MM.1S (cell line): ENCODE measurements at regions not wholly inside any gene's neighbourhood (a gene's known extent, or its start where the extent isn't known, plus 50 kb on each side); places are given as distances from the start of the nearest gene placed in this dataset.

Experiments
- DNase-seq: peaks from one replicate; pipeline ENCODE4 v3.0.0-alpha.2; 2015
- H2AFZ ChIP-seq: fragments of 300-600 bp; sonication (generic); 2 replicates; pipeline ENCODE4 v1.6.0; 2016; ENCODE audit warnings: antibody characterized with exemption, low read length
- H3F3A ChIP-seq: fragments of 300-600 bp; sonication (generic); 2 replicates; pipeline ENCODE4 v1.6.1; 2016; ENCODE audit warnings: mild to moderate bottlenecking, antibody characterized with exemption, low read length, moderate library complexity, mixed read lengths; ENCODE audit not compliant: insufficient read depth
- H3K27ac ChIP-seq: fragments of 300-600 bp; sonication (generic); 2 replicates; pipeline ENCODE4 v1.5.1; 2016; ENCODE audit warnings: mild to moderate bottlenecking, low read length
- H3K27me3 ChIP-seq: fragments of 300-600 bp; sonication (generic); replicated peaks from 2 replicates; pipeline ENCODE4 v1.6.0; 2016; ENCODE audit warnings: low read length; ENCODE audit not compliant: insufficient read depth
- H3K36me3 ChIP-seq: fragments of 300-600 bp; sonication (generic); replicated peaks from 2 replicates; pipeline ENCODE4 v1.6.1; 2016; ENCODE audit warnings: mild to moderate bottlenecking, low read length, mixed read lengths; ENCODE audit not compliant: insufficient read depth
- H3K4me1 ChIP-seq: fragments of 300-600 bp; sonication (generic); 2 replicates; pipeline ENCODE4 v1.6.1; 2016; ENCODE audit warnings: low read length, mixed read lengths
- H3K4me2 ChIP-seq: fragments of 300-600 bp; sonication (generic); 2 replicates; pipeline ENCODE4 v1.6.0; 2016; ENCODE audit warnings: low read depth, low read length
- H3K4me3 ChIP-seq: fragments of 300-600 bp; sonication (generic); 2 replicates; pipeline ENCODE4 v1.5.1; 2016; ENCODE audit warnings: low read length, mixed read lengths
- H3K79me2 ChIP-seq: fragments of 300-600 bp; sonication (generic); 2 replicates; pipeline ENCODE4 v1.6.1; 2016; ENCODE audit warnings: mixed run types, low read length, mixed read lengths
- H3K9ac ChIP-seq: fragments of 300-600 bp; sonication (generic); 2 replicates; pipeline ENCODE4 v1.6.1; 2016; ENCODE audit warnings: low read length, mixed read lengths
- H3K9me2 ChIP-seq: fragments of 300-600 bp; sonication (generic); replicated peaks from 2 replicates; pipeline ENCODE4 v1.6.1; 2016; ENCODE audit warnings: mild to moderate bottlenecking, low read length, mixed read lengths; ENCODE audit not compliant: insufficient read depth
- H3K9me3 ChIP-seq: fragments of 300-600 bp; sonication (generic); replicated peaks from 2 replicates; pipeline ENCODE4 v1.6.1; 2016; ENCODE audit warnings: mild to moderate bottlenecking, low read length, mixed read lengths; ENCODE audit not compliant: insufficient read depth
- H4K20me1 ChIP-seq: fragments of 300-600 bp; sonication (generic); 2 replicates; pipeline ENCODE4 v1.6.1; 2016; ENCODE audit warnings: mild to moderate bottlenecking, low read length, moderate library complexity, mixed read lengths; ENCODE audit not compliant: insufficient read depth
- CTCF ChIP-seq: fragments of 300-600 bp; sonication (generic); IDR thresholded peaks from 2 replicates; pipeline ENCODE4 v1.5.1; 2016; ENCODE audit warnings: antibody characterized with exemption, low read length, mixed read lengths
- EZH2 ChIP-seq: fragments of 300-600 bp; sonication (generic); optimal IDR thresholded peaks from 2 replicates; pipeline ENCODE3; 2017; ENCODE audit warnings: low read depth, mild to moderate bottlenecking, antibody characterized with exemption, low read length, mixed read lengths
- EZH2phosphoT487 ChIP-seq: fragments of 300-600 bp; sonication (generic); IDR thresholded peaks from 2 replicates; pipeline ENCODE4 v1.6.1; 2018; ENCODE audit warnings: antibody characterized with exemption, low read length

DNA sequence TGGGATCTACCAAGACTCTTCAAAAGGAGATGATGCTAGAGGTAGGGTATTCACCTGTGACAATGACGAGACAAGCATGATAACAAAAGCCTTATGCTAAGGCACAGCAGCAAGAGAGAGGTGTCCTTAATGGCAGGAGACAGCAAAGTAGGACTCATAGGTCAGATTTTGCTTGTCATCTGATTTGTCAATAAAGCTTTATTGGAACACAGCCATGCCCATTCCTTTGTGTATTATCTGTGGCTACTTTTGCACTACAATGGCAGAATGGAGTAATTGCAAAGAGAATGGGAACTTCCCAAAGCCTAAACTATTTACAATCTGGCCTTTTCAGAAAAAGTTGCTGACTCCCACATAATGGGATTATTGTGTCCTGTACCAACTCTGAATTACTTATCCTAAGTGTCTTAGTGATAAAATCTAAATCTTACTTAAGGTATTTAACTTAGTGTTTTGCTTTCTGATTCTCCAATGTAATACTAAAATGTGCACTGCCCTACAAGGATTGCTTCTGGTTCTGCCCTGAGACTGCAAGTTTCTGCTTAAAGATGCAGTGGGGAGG, 221.6 kb downstream of the CDC5L start:
- no peak overlapping the region for H3K4me3 ChIP-seq
- TF ChIP-seq EZH2, result no peak
- no peak for TF ChIP-seq CTCF
- no peak for TF ChIP-seq EZH2phosphoT487
- H3K9ac ChIP-seq, result no peak overlapping the region
- no peaks in the 10 kb centered on the region for H3K9me3 ChIP-seq
- H3K4me1 ChIP-seq, result no peaks in the 10 kb centered on the region
- H4K20me1 ChIP-seq, result no peaks in the 10 kb centered on the region
- H3K79me2 ChIP-seq, result no peaks in the 10 kb centered on the region
- DNase-seq, result no peak
- H3K27ac ChIP-seq, result no peak overlapping the region
- H2AFZ ChIP-seq, result no peak overlapping the region
- H3K4me2 ChIP-seq, result no peak overlapping the region
- no peaks in the 10 kb centered on the region for H3K36me3 ChIP-seq
- H3F3A ChIP-seq, result no peaks in the 10 kb centered on the region
- no peaks in the 10 kb centered on the region for H3K9me2 ChIP-seq
- no peaks in the 10 kb centered on the region for H3K27me3 ChIP-seq

- H3K9me3 ChIP-seq, result no peaks in the 10 kb centered on the region
- no peak overlapping the region for H3K4me3 ChIP-seq
- H2AFZ ChIP-seq, result no peak overlapping the region
- H3K79me2 ChIP-seq, result no peaks in the 10 kb centered on the region
- no peak overlapping the region for H3K4me2 ChIP-seq
- H3K36me3 ChIP-seq, result no peaks in the 10 kb centered on the region
- H3K27me3 ChIP-seq, result no peaks in the 10 kb centered on the region
- H3K27ac ChIP-seq, result no peak overlapping the region
- H3K9me2 ChIP-seq, result no peaks in the 10 kb centered on the region
- no peaks in the 10 kb centered on the region for H3K4me1 ChIP-seq
- TF ChIP-seq EZH2phosphoT487 (no peak), EZH2 (no peak), CTCF (no peak)
- no peaks in the 10 kb centered on the region for H3F3A ChIP-seq
- H4K20me1 ChIP-seq, result no peaks in the 10 kb centered on the region
- no peak overlapping the region for H3K9ac ChIP-seq
- no peak for DNase-seq
These were observed 226.9 kb downstream of the CDC5L start for GRCh38 chr6:44614396-44614795.

DNA sequence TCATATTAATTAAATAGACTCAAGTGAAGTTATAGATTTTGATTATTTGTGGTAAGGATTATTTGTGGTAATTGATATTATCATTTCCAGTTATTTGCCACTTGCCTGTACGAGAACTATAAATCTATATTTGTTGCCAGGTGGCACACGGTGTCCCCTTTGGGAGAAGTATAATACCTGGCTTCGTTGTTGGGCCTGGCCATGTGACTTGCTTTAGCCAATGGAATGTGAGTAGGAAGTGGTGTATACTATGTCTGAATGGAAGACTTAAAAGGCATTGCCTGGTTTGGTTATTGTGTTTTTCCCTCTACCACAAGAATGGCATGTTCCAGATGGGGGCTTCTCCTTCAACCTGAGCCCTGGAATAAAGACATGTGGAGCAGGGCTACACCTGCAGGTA, 228.1 kb downstream of the CDC5L start:
- Histone ChIP-seq H3K9me2 (no peaks in the 10 kb centered on the region), H3K9ac (no peak overlapping the region), H3K4me1 (no peaks in the 10 kb centered on the region), H3F3A (no peaks in the 10 kb centered on the region), H3K4me3 (no peak overlapping the region), H3K9me3 (no peaks in the 10 kb centered on the region), H3K79me2 (no peaks in the 10 kb centered on the region), H3K27ac (no peak overlapping the region), H3K36me3 (no peaks in the 10 kb centered on the region), H3K4me2 (no peak overlapping the region), H2AFZ (no peak overlapping the region), H4K20me1 (no peaks in the 10 kb centered on the region), H3K27me3 (no peaks in the 10 kb centered on the region)
- no peak for TF ChIP-seq EZH2
- no peak for TF ChIP-seq CTCF
- TF ChIP-seq EZH2phosphoT487, result no peak
- no peak for DNase-seq
